ENCODE measurements at regions not wholly inside any gene's neighbourhood (a gene's known extent, or its start where the extent isn't known, plus 50 kb on each side); places are given as distances from the start of the nearest gene placed in this dataset.

GRCh38 chr5:68627001-68627400 is 411.4 kb downstream of the PIK3R1 start:
- no peaks in the 10 kb centered on the region for H3K9me3 ChIP-seq (ENCODE audit: control insufficient read depth, insufficient read depth, low read length)
- H3K4me1 ChIP-seq (ENCODE audit: control insufficient read depth, insufficient read depth, low read length), result no peaks in the 10 kb centered on the region; the same call in 1 of the 2 replicates
- no peak for DNase-seq (ENCODE audit: low read depth, low spot score)
- H3K27me3 ChIP-seq (ENCODE audit: control insufficient read depth, insufficient read depth, low read length), result no peaks in the 10 kb centered on the region
- no peaks in the 10 kb centered on the region for H3K36me3 ChIP-seq (ENCODE audit: control insufficient read depth, insufficient read depth, low read length)
- no CpG with 5 or more reads among the region's 7 CpGs for WGBS (ENCODE audit: insufficient coverage, insufficient read length)
- no peak overlapping the region for H3K4me3 ChIP-seq (ENCODE audit: low read length)
- H3K27ac ChIP-seq (ENCODE audit: low read length), result no peak overlapping the region

- Histone ChIP-seq H3K27me3 (ENCODE audit: control insufficient read depth, insufficient read depth, low read length) (no peaks in the 10 kb centered on the region), H3K27ac (ENCODE audit: low read length) (no peak overlapping the region), H3K4me1 (ENCODE audit: control insufficient read depth, insufficient read depth, low read length) (no peaks in the 10 kb centered on the region; the same call in 1 of the 2 replicates), H3K36me3 (ENCODE audit: control insufficient read depth, insufficient read depth, low read length) (no peaks in the 10 kb centered on the region), H3K9me3 (ENCODE audit: control insufficient read depth, insufficient read depth, low read length) (no peaks in the 10 kb centered on the region), H3K4me3 (ENCODE audit: low read length) (no peak overlapping the region)
- DNase-seq (ENCODE audit: low read depth, low spot score), result no peak
- WGBS (ENCODE audit: insufficient coverage, insufficient read length), result no CpG with 5 or more reads among the region's 5 CpGs
Measured at GRCh38 chr5:68628082-68628814, 412.7 kb downstream of the PIK3R1 start.

- Histone ChIP-seq H3K9me3 (ENCODE audit: control insufficient read depth, insufficient read depth, low read length) (no peaks in the 10 kb centered on the region), H3K36me3 (ENCODE audit: control insufficient read depth, insufficient read depth, low read length) (no peaks in the 10 kb centered on the region), H3K4me3 (ENCODE audit: low read length) (no peak overlapping the region), H3K27me3 (ENCODE audit: control insufficient read depth, insufficient read depth, low read length) (no peaks in the 10 kb centered on the region), H3K4me1 (ENCODE audit: control insufficient read depth, insufficient read depth, low read length) (no peaks in the 10 kb centered on the region; the same call in 1 of the 2 replicates), H3K27ac (ENCODE audit: low read length) (no peak overlapping the region)
- DNase-seq (ENCODE audit: low read depth, low spot score), result no peak
- WGBS (ENCODE audit: insufficient coverage, insufficient read length), result no CpG with 5 or more reads among the region's 1 CpG
Measured at GRCh38 chr5:68630354-68630753, 414.8 kb downstream of the PIK3R1 start.

GRCh38 chr5:68631884-68632283 is 416.3 kb downstream of the PIK3R1 start:
- WGBS (ENCODE audit: insufficient coverage, insufficient read length), result no CpG with 5 or more reads among the region's 2 CpGs
- no peaks in the 10 kb centered on the region for H3K27me3 ChIP-seq (ENCODE audit: control insufficient read depth, insufficient read depth, low read length)
- H3K27ac ChIP-seq (ENCODE audit: low read length), result no peak overlapping the region
- DNase-seq (ENCODE audit: low read depth, low spot score), result no peak
- no peak overlapping the region for H3K4me3 ChIP-seq (ENCODE audit: low read length)
- H3K4me1 ChIP-seq (ENCODE audit: control insufficient read depth, insufficient read depth, low read length), result no peaks in the 10 kb centered on the region; the same call in 1 of the 2 replicates
- no peaks in the 10 kb centered on the region for H3K9me3 ChIP-seq (ENCODE audit: control insufficient read depth, insufficient read depth, low read length)
- H3K36me3 ChIP-seq (ENCODE audit: control insufficient read depth, insufficient read depth, low read length), result no peaks in the 10 kb centered on the region

- Histone ChIP-seq H3K4me3 (ENCODE audit: low read length) (no peak overlapping the region), H3K36me3 (ENCODE audit: control insufficient read depth, insufficient read depth, low read length) (no peaks in the 10 kb centered on the region), H3K4me1 (ENCODE audit: control insufficient read depth, insufficient read depth, low read length) (no peaks in the 10 kb centered on the region), H3K27ac (ENCODE audit: low read length) (no peak overlapping the region), H3K27me3 (ENCODE audit: control insufficient read depth, insufficient read depth, low read length) (no peaks in the 10 kb centered on the region), H3K9me3 (ENCODE audit: control insufficient read depth, insufficient read depth, low read length) (no peaks in the 10 kb centered on the region)
- DNase-seq (ENCODE audit: low read depth, low spot score), result no peak
- no CpG with 5 or more reads among the region's 3 CpGs for WGBS (ENCODE audit: insufficient coverage, insufficient read length)
Measured at GRCh38 chr5:68641211-68641610, 425.7 kb downstream of the PIK3R1 start.

GRCh38 chr5:68643064-68643463 is 427.5 kb downstream of the PIK3R1 start:
- H3K27me3 ChIP-seq (ENCODE audit: control insufficient read depth, insufficient read depth, low read length), result no peaks in the 10 kb centered on the region
- no peak overlapping the region for H3K27ac ChIP-seq (ENCODE audit: low read length)
- H3K4me1 ChIP-seq (ENCODE audit: control insufficient read depth, insufficient read depth, low read length), result no peaks in the 10 kb centered on the region; the same call in 1 of the 2 replicates
- no peaks in the 10 kb centered on the region for H3K36me3 ChIP-seq (ENCODE audit: control insufficient read depth, insufficient read depth, low read length)
- WGBS (ENCODE audit: insufficient coverage, insufficient read length), result no CpG with 5 or more reads among the region's 1 CpG
- H3K4me3 ChIP-seq (ENCODE audit: low read length), result no peak overlapping the region
- no peak for DNase-seq (ENCODE audit: low read depth, low spot score)
- no peaks in the 10 kb centered on the region for H3K9me3 ChIP-seq (ENCODE audit: control insufficient read depth, insufficient read depth, low read length)

GRCh38 chr5:68644971-68645370 is 429.4 kb downstream of the PIK3R1 start:
- WGBS (ENCODE audit: insufficient coverage, insufficient read length), result no CpG with 5 or more reads among the region's 3 CpGs
- Histone ChIP-seq H3K4me3 (ENCODE audit: low read length) (no peak overlapping the region), H3K27ac (ENCODE audit: low read length) (no peak overlapping the region), H3K4me1 (ENCODE audit: control insufficient read depth, insufficient read depth, low read length) (no peaks in the 10 kb centered on the region; the same call in 1 of the 2 replicates), H3K36me3 (ENCODE audit: control insufficient read depth, insufficient read depth, low read length) (no peaks in the 10 kb centered on the region), H3K27me3 (ENCODE audit: control insufficient read depth, insufficient read depth, low read length) (no peaks in the 10 kb centered on the region), H3K9me3 (ENCODE audit: control insufficient read depth, insufficient read depth, low read length) (no peaks in the 10 kb centered on the region)
- no peak for DNase-seq (ENCODE audit: low read depth, low spot score)

- no CpG with 5 or more reads among the region's 1 CpG for WGBS (ENCODE audit: insufficient coverage, insufficient read length)
- no peak overlapping the region for H3K27ac ChIP-seq (ENCODE audit: low read length)
- H3K4me1 ChIP-seq (ENCODE audit: control insufficient read depth, insufficient read depth, low read length), result no peaks in the 10 kb centered on the region; the same call in 1 of the 2 replicates
- H3K9me3 ChIP-seq (ENCODE audit: control insufficient read depth, insufficient read depth, low read length), result no peaks in the 10 kb centered on the region
- H3K36me3 ChIP-seq (ENCODE audit: control insufficient read depth, insufficient read depth, low read length), result no peaks in the 10 kb centered on the region
- no peaks in the 10 kb centered on the region for H3K27me3 ChIP-seq (ENCODE audit: control insufficient read depth, insufficient read depth, low read length)
- DNase-seq (ENCODE audit: low read depth, low spot score), result no peak
- H3K4me3 ChIP-seq (ENCODE audit: low read length), result no peak overlapping the region
Measured at GRCh38 chr5:68646144-68646543, 430.6 kb downstream of the PIK3R1 start.

- H3K36me3 ChIP-seq (ENCODE audit: control insufficient read depth, insufficient read depth, low read length), result no peaks in the 10 kb centered on the region
- no peak for DNase-seq (ENCODE audit: low read depth, low spot score)
- H3K4me1 ChIP-seq (ENCODE audit: control insufficient read depth, insufficient read depth, low read length), result no peaks in the 10 kb centered on the region; the same call in 1 of the 2 replicates
- H3K9me3 ChIP-seq (ENCODE audit: control insufficient read depth, insufficient read depth, low read length), result no peaks in the 10 kb centered on the region
- H3K27me3 ChIP-seq (ENCODE audit: control insufficient read depth, insufficient read depth, low read length), result no peaks in the 10 kb centered on the region
- H3K27ac ChIP-seq (ENCODE audit: low read length), result no peak overlapping the region
- WGBS (ENCODE audit: insufficient coverage, insufficient read length), result no CpG with 5 or more reads among the region's 3 CpGs
- no peak overlapping the region for H3K4me3 ChIP-seq (ENCODE audit: low read length)
Measured at GRCh38 chr5:68647743-68648142, 432.2 kb downstream of the PIK3R1 start.

GRCh38 chr5:68648944-68649857 is 433.6 kb downstream of the PIK3R1 start:
- WGBS (ENCODE audit: insufficient coverage, insufficient read length), result no CpG with 5 or more reads among the region's 8 CpGs
- Histone ChIP-seq H3K4me3 (ENCODE audit: low read length) (no peak overlapping the region), H3K27me3 (ENCODE audit: control insufficient read depth, insufficient read depth, low read length) (no peaks in the 10 kb centered on the region), H3K27ac (ENCODE audit: low read length) (no peak overlapping the region), H3K4me1 (ENCODE audit: control insufficient read depth, insufficient read depth, low read length) (no peaks in the 10 kb centered on the region; the same call in 1 of the 2 replicates), H3K36me3 (ENCODE audit: control insufficient read depth, insufficient read depth, low read length) (no peaks in the 10 kb centered on the region), H3K9me3 (ENCODE audit: control insufficient read depth, insufficient read depth, low read length) (no peaks in the 10 kb centered on the region)
- DNase-seq (ENCODE audit: low read depth, low spot score), result no peak

Measured in iPS DF 6.9 (cell line).